ENCODE measurements at regions not wholly inside any gene's neighbourhood (a gene's known extent, or its start where the extent isn't known, plus 50 kb on each side); places are given as distances from the start of the nearest gene placed in this dataset.

GRCh38 chr3:992871-993270, 100.0 kb upstream of the CNTN6 start:
- Histone ChIP-seq H3K27me3 (no peaks in the 10 kb centered on the region), H3K36me3 (no peaks in the 10 kb centered on the region), H3K27ac (no peak overlapping the region), H3K9me3 (no peaks in the 10 kb centered on the region), H3K4me1 (no peaks in the 10 kb centered on the region), H3K4me3 (no peak overlapping the region)
- DNase-seq, result no peak
- TF ChIP-seq CTCF (IDR thresholded peaks at IDR 0.05), result no peak
- TF ChIP-seq POLR2A (IDR thresholded peaks at IDR 0.05), result no peak

DNA sequence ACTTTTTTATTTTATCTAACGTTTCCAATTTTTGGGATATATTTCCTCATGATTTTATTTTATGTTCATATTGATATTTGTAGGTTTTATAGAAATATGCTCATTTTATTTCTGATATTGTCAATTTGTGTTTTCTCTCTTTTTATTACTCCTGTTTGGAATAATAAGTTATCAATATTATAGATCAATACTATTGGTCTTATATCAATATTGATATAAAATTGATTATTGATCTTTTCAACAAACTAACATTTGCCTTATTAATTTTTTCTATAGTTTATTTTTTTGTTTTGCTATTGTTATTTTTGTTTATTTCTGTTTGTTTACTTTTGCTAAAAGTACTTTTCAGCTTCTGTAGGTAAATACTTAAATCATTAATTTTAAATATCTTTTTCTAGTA, 90.8 kb upstream of the CNTN6 start:
- Histone ChIP-seq H3K27ac (no peak overlapping the region), H3K4me3 (no peak overlapping the region), H3K9me3 (no peaks in the 10 kb centered on the region), H3K27me3 (no peaks in the 10 kb centered on the region), H3K4me1 (no peaks in the 10 kb centered on the region), H3K36me3 (no peaks in the 10 kb centered on the region)
- no peak for DNase-seq
- TF ChIP-seq CTCF (IDR thresholded peaks at IDR 0.05), result no peak
- no peak for TF ChIP-seq POLR2A (IDR thresholded peaks at IDR 0.05)

- Histone ChIP-seq H3K36me3 (no peaks in the 10 kb centered on the region), H3K4me1 (no peaks in the 10 kb centered on the region), H3K27me3 (no peaks in the 10 kb centered on the region), H3K27ac (no peak overlapping the region), H3K4me3 (no peak overlapping the region), H3K9me3 (no peaks in the 10 kb centered on the region)
- TF ChIP-seq POLR2A (IDR thresholded peaks at IDR 0.05) (no peak), CTCF (IDR thresholded peaks at IDR 0.05) (no peak)
- DNase-seq, result no peak
Observed at GRCh38 chr3:1007866-1008265, 85.0 kb upstream of the CNTN6 start.

GRCh38 chr3:1010228-1010627, 82.6 kb upstream of the CNTN6 start:
- TF ChIP-seq CTCF (IDR thresholded peaks at IDR 0.05) (no peak), POLR2A (IDR thresholded peaks at IDR 0.05) (no peak)
- H3K36me3 ChIP-seq, result no peaks in the 10 kb centered on the region
- no peak for DNase-seq
- no peaks in the 10 kb centered on the region for H3K9me3 ChIP-seq
- no peaks in the 10 kb centered on the region for H3K4me1 ChIP-seq
- H3K27me3 ChIP-seq, result no peaks in the 10 kb centered on the region
- no peak overlapping the region for H3K27ac ChIP-seq
- no peak overlapping the region for H3K4me3 ChIP-seq

DNA sequence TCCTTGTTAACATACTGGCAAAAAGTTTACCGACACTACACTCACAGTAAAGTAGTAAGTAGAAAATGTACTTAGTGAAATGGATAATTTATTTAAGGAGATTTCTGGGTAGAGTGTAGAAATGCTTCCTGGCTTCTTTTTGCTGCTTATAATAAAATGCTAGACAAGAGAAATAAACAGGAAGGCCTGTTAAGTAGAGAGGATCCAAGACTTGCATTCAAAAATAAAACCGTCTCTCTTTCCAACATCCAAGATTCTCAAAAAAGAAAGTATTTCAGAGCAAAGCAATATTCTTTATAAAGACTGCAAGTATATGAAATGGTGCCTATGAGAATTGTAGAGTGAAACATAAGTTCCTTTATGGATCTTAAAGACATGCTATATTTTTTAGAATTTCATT, 77.0 kb upstream of the CNTN6 start:
- no peak for DNase-seq
- H3K4me1 ChIP-seq, result no peaks in the 10 kb centered on the region

More for the DNA sequence above, 77.0 kb upstream of the CNTN6 start:
- Histone ChIP-seq H3K27me3 (no peaks in the 10 kb centered on the region), H3K27ac (no peak overlapping the region), H3K4me3 (no peak overlapping the region), H3K9me3 (no peaks in the 10 kb centered on the region), H3K36me3 (no peaks in the 10 kb centered on the region)
- TF ChIP-seq CTCF (IDR thresholded peaks at IDR 0.05), result no peak
- TF ChIP-seq POLR2A (IDR thresholded peaks at IDR 0.05), result no peak
